ENCODE measurements at regions not wholly inside any gene's neighbourhood (a gene's known extent, or its start where the extent isn't known, plus 50 kb on each side); places are given as distances from the start of the nearest gene placed in this dataset.

GRCh38 chrX:22404297-22404696 is 131.6 kb downstream of the CBLL2 start:
- TF ChIP-seq, protein P1, sequence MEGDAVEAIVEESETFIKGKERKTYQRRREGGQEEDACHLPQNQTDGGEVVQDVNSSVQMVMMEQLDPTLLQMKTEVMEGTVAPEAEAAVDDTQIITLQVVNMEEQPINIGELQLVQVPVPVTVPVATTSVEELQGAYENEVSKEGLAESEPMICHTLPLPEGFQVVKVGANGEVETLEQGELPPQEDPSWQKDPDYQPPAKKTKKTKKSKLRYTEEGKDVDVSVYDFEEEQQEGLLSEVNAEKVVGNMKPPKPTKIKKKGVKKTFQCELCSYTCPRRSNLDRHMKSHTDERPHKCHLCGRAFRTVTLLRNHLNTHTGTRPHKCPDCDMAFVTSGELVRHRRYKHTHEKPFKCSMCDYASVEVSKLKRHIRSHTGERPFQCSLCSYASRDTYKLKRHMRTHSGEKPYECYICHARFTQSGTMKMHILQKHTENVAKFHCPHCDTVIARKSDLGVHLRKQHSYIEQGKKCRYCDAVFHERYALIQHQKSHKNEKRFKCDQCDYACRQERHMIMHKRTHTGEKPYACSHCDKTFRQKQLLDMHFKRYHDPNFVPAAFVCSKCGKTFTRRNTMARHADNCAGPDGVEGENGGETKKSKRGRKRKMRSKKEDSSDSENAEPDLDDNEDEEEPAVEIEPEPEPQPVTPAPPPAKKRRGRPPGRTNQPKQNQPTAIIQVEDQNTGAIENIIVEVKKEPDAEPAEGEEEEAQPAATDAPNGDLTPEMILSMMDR (IDR thresholded peaks at IDR 0.05; ENCODE audit: low read length, missing control alignments) = no peak
- DNase-seq (ENCODE audit: low read depth) = no peak

GRCh38 chrX:22406201-22406737 is 133.6 kb downstream of the CBLL2 start:
- H3K4me3 ChIP-seq (replicated peaks; ENCODE audit: low read depth, low read length) = no peak overlapping the region
- no peak for DNase-seq (ENCODE audit: low read depth)
- TF ChIP-seq, protein P1 (IDR thresholded peaks at IDR 0.05; ENCODE audit: low read length, missing control alignments) = no peak

More at GRCh38 chrX:22404297-22404696, 131.6 kb downstream of the CBLL2 start:
- no peak overlapping the region for H3K4me3 ChIP-seq (replicated peaks; ENCODE audit: low read depth, low read length)

GRCh38 chrX:22409418-22409817 is 136.7 kb downstream of the CBLL2 start:
- DNase-seq (ENCODE audit: low read depth) = no peak
- no peak overlapping the region for H3K4me3 ChIP-seq (replicated peaks; ENCODE audit: low read depth, low read length)
- TF ChIP-seq, protein P1 (IDR thresholded peaks at IDR 0.05; ENCODE audit: low read length, missing control alignments) = no peak

- H3K4me3 ChIP-seq (replicated peaks; ENCODE audit: low read depth, low read length) = no peak overlapping the region
- TF ChIP-seq, protein P1 (IDR thresholded peaks at IDR 0.05; ENCODE audit: low read length, missing control alignments) = no peak
- DNase-seq (ENCODE audit: low read depth) = no peak
Measured at GRCh38 chrX:22424122-22424915, 151.6 kb downstream of the CBLL2 start.

DNA sequence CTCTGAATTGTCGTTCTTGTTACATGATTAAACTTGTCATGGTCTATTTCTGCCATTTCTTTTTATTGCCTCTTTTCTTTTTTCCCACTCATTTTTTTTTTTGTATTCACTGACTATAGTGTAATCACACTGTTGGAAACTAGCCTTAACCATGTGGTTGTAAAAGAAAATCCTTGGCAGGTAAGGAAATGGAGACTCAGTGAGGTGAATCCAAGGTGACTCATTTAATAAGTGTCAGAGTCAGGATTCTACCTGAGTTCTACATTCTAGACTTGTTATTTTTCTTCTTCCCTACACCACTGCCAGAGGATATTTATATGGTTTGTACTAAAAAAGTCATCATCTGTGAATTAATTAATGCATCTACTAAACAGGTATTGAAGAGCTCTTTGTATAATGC is 152.2 kb downstream of the CBLL2 start:
- TF ChIP-seq, protein P1 (IDR thresholded peaks at IDR 0.05; ENCODE audit: low read length, missing control alignments) = no peak
- H3K4me3 ChIP-seq (replicated peaks; ENCODE audit: low read depth, low read length) = no peak overlapping the region
- DNase-seq (ENCODE audit: low read depth) = no peak

DNA sequence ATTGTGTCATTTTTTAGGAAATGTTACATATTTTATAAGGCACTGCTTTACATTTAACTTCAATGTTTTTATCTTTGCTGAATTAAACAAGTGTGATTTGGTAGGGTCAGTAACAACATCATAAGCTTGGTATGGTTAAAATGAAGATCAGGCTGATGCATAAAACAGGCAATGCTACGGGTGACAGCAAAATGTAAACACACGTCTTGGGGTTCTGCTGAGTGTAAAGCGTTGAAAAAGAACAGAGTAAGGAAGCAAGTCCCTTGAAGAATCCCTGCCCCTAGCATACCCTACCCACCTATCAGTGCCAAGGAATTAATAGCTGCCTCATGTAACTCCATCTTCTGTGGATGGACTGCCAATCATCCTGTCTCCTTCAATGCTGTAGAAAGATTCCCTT is 157.0 kb downstream of the CBLL2 start:
- DNase-seq (ENCODE audit: low read depth) = no peak
- no peak overlapping the region for H3K4me3 ChIP-seq (replicated peaks; ENCODE audit: low read depth, low read length)
- TF ChIP-seq, protein P1 (IDR thresholded peaks at IDR 0.05; ENCODE audit: low read length, missing control alignments) = no peak

All from fibroblast of pulmonary artery (primary cell).